ENCODE measurements at regions not wholly inside any gene's neighbourhood (a gene's known extent, or its start where the extent isn't known, plus 50 kb on each side); places are given as distances from the start of the nearest gene placed in this dataset.
"Not testable (repeated sequence)": the region's sequence is repeated elsewhere in the genome, so short reads cannot be mapped to it uniquely, and the experiment has no call there.

GRCh38 chr1:98556521-98557158 lies 104.9 kb upstream of the SNX7 start:
- no peaks in the 10 kb centered on the region for H3K36me3 ChIP-seq (ENCODE audit: control insufficient read depth in 4 of 4, insufficient read depth in 4 of 4, low read length in 4 of 4)
- ATAC-seq (ENCODE audit: insufficient read depth, low FRiP score) (no peak), DNase-seq (no peak)
- H3K4me3 ChIP-seq, result no peak overlapping the region
- H3K27ac ChIP-seq (ENCODE audit: low read depth in 1 of 2, low read length in 1 of 2), result no peak overlapping the region
- no peaks in the 10 kb centered on the region for H3K9me3 ChIP-seq (ENCODE audit: control insufficient read depth in 4 of 4, insufficient read depth in 3 of 4, low read length in 3 of 4)
- H3K4me1 ChIP-seq (ENCODE audit: control insufficient read depth in 5 of 5, insufficient read depth in 5 of 5, low read length in 5 of 5), result no peaks in the 10 kb centered on the region
- 54 to 55% methylated on average over 2 of the region's 2 CpGs for WGBS, 2 donors
- H3K27me3 ChIP-seq (ENCODE audit: control insufficient read depth in 3 of 3, insufficient read depth in 3 of 3, low read length in 2 of 3), result no peaks in the 10 kb centered on the region
- no peak overlapping the region for H3K9ac ChIP-seq (ENCODE audit: insufficient read depth in 1 of 2, low read length in 2 of 2)
- TF ChIP-seq CTCF (IDR thresholded peaks at IDR 0.05; ENCODE audit: control extremely low read depth, extremely low read depth), result no peak

- ATAC-seq (ENCODE audit: insufficient read depth, low FRiP score) (no peak), DNase-seq (no peak)
- Histone ChIP-seq H3K9ac (ENCODE audit: insufficient read depth in 1 of 2, low read length in 2 of 2) (no peak overlapping the region), H3K4me3 (no peak overlapping the region), H3K27ac (ENCODE audit: low read depth in 1 of 2, low read length in 1 of 2) (no peak overlapping the region), H3K4me1 (ENCODE audit: control insufficient read depth in 5 of 5, insufficient read depth in 5 of 5, low read length in 5 of 5) (no peaks in the 10 kb centered on the region), H3K9me3 (ENCODE audit: control insufficient read depth in 4 of 4, insufficient read depth in 3 of 4, low read length in 3 of 4) (no peaks in the 10 kb centered on the region), H3K36me3 (ENCODE audit: control insufficient read depth in 4 of 4, insufficient read depth in 4 of 4, low read length in 4 of 4) (no peaks in the 10 kb centered on the region), H3K27me3 (ENCODE audit: control insufficient read depth in 3 of 3, insufficient read depth in 3 of 3, low read length in 2 of 3) (no peaks in the 10 kb centered on the region)
- 84 to 86% methylated on average over 1 of the region's 1 CpG for WGBS, 2 donors
- no peak for TF ChIP-seq CTCF (IDR thresholded peaks at IDR 0.05; ENCODE audit: control extremely low read depth, extremely low read depth)
These were observed 105.7 kb upstream of the SNX7 start for GRCh38 chr1:98555814-98556213.

- not testable (repeated sequence) for ATAC-seq (ENCODE audit: insufficient read depth, low FRiP score); H3K4me1 ChIP-seq (ENCODE audit: control insufficient read depth in 5 of 5, insufficient read depth in 5 of 5, low read length in 5 of 5); H3K36me3 ChIP-seq (ENCODE audit: control insufficient read depth in 4 of 4, insufficient read depth in 4 of 4, low read length in 4 of 4); H3K4me3 ChIP-seq; H3K27ac ChIP-seq (ENCODE audit: low read depth in 1 of 2, low read length in 1 of 2); H3K9me3 ChIP-seq (ENCODE audit: control insufficient read depth in 4 of 4, insufficient read depth in 3 of 4, low read length in 3 of 4); H3K9ac ChIP-seq (ENCODE audit: insufficient read depth in 1 of 2, low read length in 2 of 2); H3K27me3 ChIP-seq (ENCODE audit: control insufficient read depth in 3 of 3, insufficient read depth in 3 of 3, low read length in 2 of 3)
- peak; percentile 13 to 19 (median 18) for DNase-seq
- WGBS, 2 donors, result 40 to 53% methylated on average over 5 of the region's 5 CpGs
These were observed 108.9 kb upstream of the SNX7 start for GRCh38 chr1:98552576-98553074.

GRCh38 chr1:98550076-98550475 lies 111.4 kb upstream of the SNX7 start:
- ATAC-seq (ENCODE audit: insufficient read depth, low FRiP score) (no peak), DNase-seq (no peak)
- Histone ChIP-seq H3K36me3 (ENCODE audit: control insufficient read depth in 4 of 4, insufficient read depth in 4 of 4, low read length in 4 of 4) (no peaks in the 10 kb centered on the region), H3K27me3 (ENCODE audit: control insufficient read depth in 3 of 3, insufficient read depth in 3 of 3, low read length in 2 of 3) (no peaks in the 10 kb centered on the region), H3K27ac (ENCODE audit: low read depth in 1 of 2, low read length in 1 of 2) (no peak overlapping the region), H3K4me1 (ENCODE audit: control insufficient read depth in 5 of 5, insufficient read depth in 5 of 5, low read length in 5 of 5) (no peaks in the 10 kb centered on the region), H3K4me3 (no peak overlapping the region), H3K9ac (ENCODE audit: insufficient read depth in 1 of 2, low read length in 2 of 2) (no peak overlapping the region), H3K9me3 (ENCODE audit: control insufficient read depth in 4 of 4, insufficient read depth in 3 of 4, low read length in 3 of 4) (no peaks in the 10 kb centered on the region)
- WGBS, 2 donors, result 66 to 77% methylated on average over 1 of the region's 1 CpG
- TF ChIP-seq CTCF (IDR thresholded peaks at IDR 0.05; ENCODE audit: control extremely low read depth, extremely low read depth), result no peak
